HG03565 (cell line): ENCODE measurements at regions not wholly inside any gene's neighbourhood (a gene's known extent, or its start where the extent isn't known, plus 50 kb on each side); places are given as distances from the start of the nearest gene placed in this dataset.
"Not testable (repeated sequence)": the region's sequence is repeated elsewhere in the genome, so short reads cannot be mapped to it uniquely, and the experiment has no call there.

Experiments used
- ATAC-seq: cut with Tn5 transposase; IDR thresholded peaks from one replicate; pipeline ENCODE4 v1.9.1; 2021; ENCODE audit warnings: mild to moderate bottlenecking, moderate library complexity; ENCODE audit not compliant: unreplicated experiment

GRCh38 chr6:95660544-95660943 lies 83.2 kb downstream of the MANEA start:
- peak; percentile 45 for ATAC-seq

- ATAC-seq: no peak
Observed at GRCh38 chr6:95670011-95670463, 92.7 kb downstream of the MANEA start.

GRCh38 chr6:95676011-95676628 lies 98.8 kb downstream of the MANEA start:
- no peak for ATAC-seq

- no peak for ATAC-seq
Observed at GRCh38 chr6:95679981-95680380, 102.6 kb downstream of the MANEA start.

- no peak for ATAC-seq
Observed at GRCh38 chr6:95681736-95682135, 104.4 kb downstream of the MANEA start.

- ATAC-seq: no peak
Observed at GRCh38 chr6:95682476-95682875, 105.1 kb downstream of the MANEA start.

GRCh38 chr6:95685822-95686221 lies 108.5 kb downstream of the MANEA start:
- ATAC-seq: no peak

GRCh38 chr6:95686272-95686671 lies 108.9 kb downstream of the MANEA start:
- ATAC-seq: no peak

- no peak for ATAC-seq
Observed at GRCh38 chr6:95686895-95687294, 109.6 kb downstream of the MANEA start.

GRCh38 chr6:95687839-95688238 lies 110.5 kb downstream of the MANEA start:
- no peak for ATAC-seq

- ATAC-seq: peak; percentile 69
Observed at GRCh38 chr6:95690328-95690727, 113.0 kb downstream of the MANEA start.

GRCh38 chr6:95693108-95693507 lies 115.8 kb downstream of the MANEA start:
- ATAC-seq: no peak

- no peak for ATAC-seq
Observed at GRCh38 chr6:95698271-95698670, 120.9 kb downstream of the MANEA start.

- ATAC-seq: no peak
Observed at GRCh38 chr6:95723638-95724037, 146.3 kb downstream of the MANEA start.

GRCh38 chr6:95725344-95725743 lies 148.0 kb downstream of the MANEA start:
- no peak for ATAC-seq

- no peak for ATAC-seq
Observed at GRCh38 chr6:95740157-95740556, 162.8 kb downstream of the MANEA start.

GRCh38 chr6:95741045-95741444 lies 163.7 kb downstream of the MANEA start:
- ATAC-seq: no peak

- no peak for ATAC-seq
Observed at GRCh38 chr6:95742767-95743289, 165.5 kb downstream of the MANEA start.

GRCh38 chr6:95743591-95743990 lies 166.3 kb downstream of the MANEA start:
- ATAC-seq: no peak

- ATAC-seq: not testable (repeated sequence)
Observed at GRCh38 chr6:95758236-95759069, 181.1 kb downstream of the MANEA start.

- no peak for ATAC-seq
Observed at GRCh38 chr6:95767897-95768463, 190.6 kb downstream of the MANEA start.

GRCh38 chr6:95768539-95768938 lies 191.2 kb downstream of the MANEA start:
- ATAC-seq: no peak
